ENCODE measurements at regions not wholly inside any gene's neighbourhood (a gene's known extent, or its start where the extent isn't known, plus 50 kb on each side); places are given as distances from the start of the nearest gene placed in this dataset.

GRCh38 chr4:11261066-11261850, 167.4 kb downstream of the HS3ST1 start (continued):
- TF ChIP-seq FOSL1 (IDR thresholded peaks at IDR 0.05; ENCODE audit: insufficient read depth, low read depth, low read length): no peak
- no peak for TF ChIP-seq CTBP2 (IDR thresholded peaks at IDR 0.05; ENCODE audit: borderline replicate concordance, insufficient read depth, insufficient read length, low read length)
- TF ChIP-seq CBX8 (IDR thresholded peaks at IDR 0.05; ENCODE audit: borderline replicate concordance, low read depth, low read length): no peak
- TF ChIP-seq, protein P1, sequence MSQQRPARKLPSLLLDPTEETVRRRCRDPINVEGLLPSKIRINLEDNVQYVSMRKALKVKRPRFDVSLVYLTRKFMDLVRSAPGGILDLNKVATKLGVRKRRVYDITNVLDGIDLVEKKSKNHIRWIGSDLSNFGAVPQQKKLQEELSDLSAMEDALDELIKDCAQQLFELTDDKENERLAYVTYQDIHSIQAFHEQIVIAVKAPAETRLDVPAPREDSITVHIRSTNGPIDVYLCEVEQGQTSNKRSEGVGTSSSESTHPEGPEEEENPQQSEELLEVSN (IDR thresholded peaks at IDR 0.05): no peak
- TF ChIP-seq MAX (IDR thresholded peaks at IDR 0.05): no peak
- no peak for TF ChIP-seq ATF3 (IDR thresholded peaks at IDR 0.05; ENCODE audit: insufficient read depth, low read depth, low read length)
- TF ChIP-seq ZNF274 (IDR thresholded peaks at IDR 0.05; ENCODE audit: borderline replicate concordance, extremely low read depth, low read length): no peak
- TF ChIP-seq BCL11A (IDR thresholded peaks at IDR 0.05; ENCODE audit: low read depth in 2 of 2, low read length in 2 of 2): no peak

Data from H1 (cell line).